HG03175 (cell line): ENCODE measurements at regions not wholly inside any gene's neighbourhood (a gene's known extent, or its start where the extent isn't known, plus 50 kb on each side); places are given as distances from the start of the nearest gene placed in this dataset.

Experiments used
- ATAC-seq: cut with Tn5 transposase; IDR thresholded peaks from one replicate; pipeline ENCODE4 v1.9.1; 2021; ENCODE audit warnings: mild to moderate bottlenecking, moderate library complexity; ENCODE audit not compliant: unreplicated experiment

DNA sequence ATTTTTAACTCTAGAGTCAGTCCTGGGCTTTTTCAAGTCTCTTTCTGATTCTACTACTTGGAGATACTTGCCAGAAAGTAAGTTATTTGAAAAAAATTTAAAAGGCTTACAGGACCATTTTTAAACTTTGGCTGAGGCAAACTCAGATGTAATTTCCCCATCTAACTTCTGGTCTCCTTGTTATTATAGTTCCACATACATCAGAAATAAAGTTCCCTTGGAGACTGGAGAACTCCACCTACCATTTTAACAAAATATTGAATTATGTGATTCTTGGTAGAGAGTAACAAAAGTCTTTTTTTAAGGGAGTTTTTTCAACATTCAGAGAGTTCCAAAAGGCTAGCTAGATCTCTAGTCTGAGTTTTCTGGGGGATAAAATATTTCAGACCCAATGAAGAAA is 56.3 kb upstream of the SNX2 start:
- ATAC-seq: no peak

DNA sequence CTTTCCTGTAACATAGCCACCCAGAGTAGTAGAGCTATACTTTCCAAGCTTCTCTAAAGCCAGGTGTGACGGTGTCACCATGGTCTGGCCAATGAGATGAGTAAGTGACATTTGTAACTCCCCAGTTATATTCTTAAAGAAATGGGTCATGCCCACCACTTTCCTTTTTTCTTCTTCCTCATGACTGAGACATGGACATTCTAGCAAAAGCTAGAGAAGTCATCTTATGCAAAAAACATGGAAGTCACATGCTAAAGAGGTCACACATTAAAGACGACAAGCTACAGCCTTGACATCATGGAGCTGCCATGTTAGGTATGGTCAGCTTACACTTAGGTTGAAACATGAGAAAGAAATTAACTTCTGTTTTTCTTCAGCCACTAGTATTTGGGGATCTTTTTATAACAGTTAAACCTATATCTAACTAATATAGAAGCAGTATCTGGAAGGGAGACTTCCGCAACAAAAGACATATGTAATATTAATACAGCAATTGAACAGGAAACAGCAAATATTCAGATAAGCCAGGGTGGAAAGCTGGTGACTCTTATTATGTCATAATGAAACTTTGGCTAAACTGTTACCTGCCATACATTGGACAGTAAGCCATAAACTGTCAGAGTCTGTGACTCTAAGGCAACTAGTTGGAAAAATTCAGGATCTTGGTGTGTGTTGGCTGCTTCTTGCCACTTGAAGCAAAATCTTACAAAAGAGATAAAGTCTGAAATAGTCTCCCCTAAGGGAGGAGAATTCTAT is 54.7 kb upstream of the SNX2 start:
- ATAC-seq: no peak

- no peak for ATAC-seq
These were observed 53.8 kb upstream of the SNX2 start for GRCh38 chr5:122721127-122721526.

GRCh38 chr5:122722341-122722740 is 52.5 kb upstream of the SNX2 start:
- no peak for ATAC-seq

- peak; percentile 89 for ATAC-seq
These were observed 51.1 kb upstream of the SNX2 start for GRCh38 chr5:122723606-122724352.
